ENCODE measurements at regions not wholly inside any gene's neighbourhood (a gene's known extent, or its start where the extent isn't known, plus 50 kb on each side); places are given as distances from the start of the nearest gene placed in this dataset.

GRCh38 chr2:59993726-59994125, 559.7 kb downstream of the BCL11A start:
- TF ChIP-seq, protein P1, sequence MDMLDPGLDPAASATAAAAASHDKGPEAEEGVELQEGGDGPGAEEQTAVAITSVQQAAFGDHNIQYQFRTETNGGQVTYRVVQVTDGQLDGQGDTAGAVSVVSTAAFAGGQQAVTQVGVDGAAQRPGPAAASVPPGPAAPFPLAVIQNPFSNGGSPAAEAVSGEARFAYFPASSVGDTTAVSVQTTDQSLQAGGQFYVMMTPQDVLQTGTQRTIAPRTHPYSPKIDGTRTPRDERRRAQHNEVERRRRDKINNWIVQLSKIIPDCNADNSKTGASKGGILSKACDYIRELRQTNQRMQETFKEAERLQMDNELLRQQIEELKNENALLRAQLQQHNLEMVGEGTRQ (IDR thresholded peaks at IDR 0.05) = no peak
- TF ChIP-seq MYC (IDR thresholded peaks at IDR 0.05; ENCODE audit: borderline replicate concordance, low read length) = no peak
- no peak for TF ChIP-seq JUN (IDR thresholded peaks at IDR 0.05)
- TF ChIP-seq POLR2A (IDR thresholded peaks at IDR 0.05; ENCODE audit: low read length) = no peak
- TF ChIP-seq, protein P2, sequence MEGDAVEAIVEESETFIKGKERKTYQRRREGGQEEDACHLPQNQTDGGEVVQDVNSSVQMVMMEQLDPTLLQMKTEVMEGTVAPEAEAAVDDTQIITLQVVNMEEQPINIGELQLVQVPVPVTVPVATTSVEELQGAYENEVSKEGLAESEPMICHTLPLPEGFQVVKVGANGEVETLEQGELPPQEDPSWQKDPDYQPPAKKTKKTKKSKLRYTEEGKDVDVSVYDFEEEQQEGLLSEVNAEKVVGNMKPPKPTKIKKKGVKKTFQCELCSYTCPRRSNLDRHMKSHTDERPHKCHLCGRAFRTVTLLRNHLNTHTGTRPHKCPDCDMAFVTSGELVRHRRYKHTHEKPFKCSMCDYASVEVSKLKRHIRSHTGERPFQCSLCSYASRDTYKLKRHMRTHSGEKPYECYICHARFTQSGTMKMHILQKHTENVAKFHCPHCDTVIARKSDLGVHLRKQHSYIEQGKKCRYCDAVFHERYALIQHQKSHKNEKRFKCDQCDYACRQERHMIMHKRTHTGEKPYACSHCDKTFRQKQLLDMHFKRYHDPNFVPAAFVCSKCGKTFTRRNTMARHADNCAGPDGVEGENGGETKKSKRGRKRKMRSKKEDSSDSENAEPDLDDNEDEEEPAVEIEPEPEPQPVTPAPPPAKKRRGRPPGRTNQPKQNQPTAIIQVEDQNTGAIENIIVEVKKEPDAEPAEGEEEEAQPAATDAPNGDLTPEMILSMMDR (IDR thresholded peaks at IDR 0.05) = no peak
- TF ChIP-seq KDM5A (IDR thresholded peaks at IDR 0.05) = no peak
- TF ChIP-seq JUNB (IDR thresholded peaks at IDR 0.05) = no peak
- TF ChIP-seq CHD4 (IDR thresholded peaks at IDR 0.05; ENCODE audit: borderline replicate concordance) = no peak
- TF ChIP-seq RAD21 (conservative IDR thresholded peaks at IDR 0.05 in 1 of 2, IDR thresholded peaks at IDR 0.05 in 1 of 2) = no peak
- no peak for TF ChIP-seq KDM1A (IDR thresholded peaks at IDR 0.05; ENCODE audit: low read depth)
- TF ChIP-seq CHD2 (IDR thresholded peaks at IDR 0.05; ENCODE audit: low read length, partially characterized antibody) = no peak
- TF ChIP-seq ESRRA (IDR thresholded peaks at IDR 0.05; ENCODE audit: borderline replicate concordance, low read length) = no peak
- no peak for TF ChIP-seq MAX (IDR thresholded peaks at IDR 0.05)
- TF ChIP-seq PHF8 (IDR thresholded peaks at IDR 0.05; ENCODE audit: borderline replicate concordance, low read depth) = no peak

All from A549 (cell line).